ENCODE measurements at regions not wholly inside any gene's neighbourhood (a gene's known extent, or its start where the extent isn't known, plus 50 kb on each side); places are given as distances from the start of the nearest gene placed in this dataset.

- Histone ChIP-seq H3K4ac (ENCODE audit: low read depth, low read length) (no peak overlapping the region), H2BK12ac (ENCODE audit: low read length) (no peak overlapping the region), H3K27ac (ENCODE audit: low read depth, low read length) (no peak overlapping the region), H2AFZ (ENCODE audit: insufficient read depth, low read length, poor library complexity) (no peak overlapping the region), H2BK120ac (ENCODE audit: insufficient read depth, low read length, poor library complexity) (no peak overlapping the region), H4K8ac (ENCODE audit: low read depth, low read length) (no peak overlapping the region), H3K79me2 (ENCODE audit: control insufficient read depth, insufficient read depth, low read length, poor library complexity) (no peaks in the 10 kb centered on the region), H4K91ac (ENCODE audit: low read depth, low read length) (no peak overlapping the region), H3K9ac (ENCODE audit: low read length) (no peak overlapping the region), H2BK5ac (ENCODE audit: low read depth, low read length, poor library complexity) (no peak overlapping the region), H3K9me3 (ENCODE audit: insufficient read depth, low read depth, low read length) (no peaks in the 10 kb centered on the region), H3K4me3 (ENCODE audit: low read depth, low read length) (no peak overlapping the region), H3K79me1 (ENCODE audit: low read length) (no peaks in the 10 kb centered on the region), H2AK5ac (ENCODE audit: low read length) (no peak overlapping the region), H3K36me3 (ENCODE audit: control insufficient read depth in 1 of 2, insufficient read depth in 2 of 2, low read length in 2 of 2) (no peaks in the 10 kb centered on the region), H3K4me2 (ENCODE audit: low read length) (no peak overlapping the region), H3K14ac (ENCODE audit: low read length) (no peak overlapping the region), H3K4me1 (ENCODE audit: control insufficient read depth in 1 of 2, insufficient read depth in 2 of 2, low read length in 2 of 2) (no peaks in the 10 kb centered on the region), H3K18ac (ENCODE audit: low read length) (no peak overlapping the region), H4K12ac (ENCODE audit: low read depth, low read length) (no peak overlapping the region), H3K23ac (ENCODE audit: low read length) (no peak overlapping the region), H3K27me3 (ENCODE audit: insufficient read depth, low read length) (no peaks in the 10 kb centered on the region)
- WGBS (ENCODE audit: extremely low coverage, insufficient coverage, insufficient read length): no CpG with 5 or more reads among the region's 2 CpGs
- DNase-seq: no peak
Observed at GRCh38 chr5:102659151-102659550, 96.0 kb upstream of the PAM start.

GRCh38 chr5:102660111-102660510, 95.0 kb upstream of the PAM start:
- Histone ChIP-seq H3K4me3 (ENCODE audit: low read depth, low read length) (no peak overlapping the region), H3K36me3 (ENCODE audit: control insufficient read depth in 1 of 2, insufficient read depth in 2 of 2, low read length in 2 of 2) (no peaks in the 10 kb centered on the region), H3K18ac (ENCODE audit: low read length) (no peak overlapping the region), H2AK5ac (ENCODE audit: low read length) (no peak overlapping the region), H2BK5ac (ENCODE audit: low read depth, low read length, poor library complexity) (no peak overlapping the region), H3K4me2 (ENCODE audit: low read length) (no peak overlapping the region), H3K23ac (ENCODE audit: low read length) (no peak overlapping the region), H4K91ac (ENCODE audit: low read depth, low read length) (no peak overlapping the region), H4K8ac (ENCODE audit: low read depth, low read length) (no peak overlapping the region), H3K4me1 (ENCODE audit: control insufficient read depth in 1 of 2, insufficient read depth in 2 of 2, low read length in 2 of 2) (no peaks in the 10 kb centered on the region), H2BK12ac (ENCODE audit: low read length) (no peak overlapping the region), H3K4ac (ENCODE audit: low read depth, low read length) (no peak overlapping the region), H2AFZ (ENCODE audit: insufficient read depth, low read length, poor library complexity) (no peak overlapping the region), H2BK120ac (ENCODE audit: insufficient read depth, low read length, poor library complexity) (no peak overlapping the region), H3K9ac (ENCODE audit: low read length) (no peak overlapping the region), H3K27me3 (ENCODE audit: insufficient read depth, low read length) (no peaks in the 10 kb centered on the region), H3K9me3 (ENCODE audit: insufficient read depth, low read depth, low read length) (no peaks in the 10 kb centered on the region), H3K79me1 (ENCODE audit: low read length) (no peaks in the 10 kb centered on the region), H4K12ac (ENCODE audit: low read depth, low read length) (no peak overlapping the region), H3K79me2 (ENCODE audit: control insufficient read depth, insufficient read depth, low read length, poor library complexity) (no peaks in the 10 kb centered on the region), H3K14ac (ENCODE audit: low read length) (no peak overlapping the region), H3K27ac (ENCODE audit: low read depth, low read length) (no peak overlapping the region)
- no peak for DNase-seq
- WGBS (ENCODE audit: extremely low coverage, insufficient coverage, insufficient read length): no CpG with 5 or more reads among the region's 2 CpGs

- Histone ChIP-seq H3K79me2 (ENCODE audit: control insufficient read depth, insufficient read depth, low read length, poor library complexity) (no peaks in the 10 kb centered on the region), H2AK5ac (ENCODE audit: low read length) (no peak overlapping the region), H3K14ac (ENCODE audit: low read length) (no peak overlapping the region), H3K79me1 (ENCODE audit: low read length) (no peaks in the 10 kb centered on the region), H3K27me3 (ENCODE audit: insufficient read depth, low read length) (no peaks in the 10 kb centered on the region), H2AFZ (ENCODE audit: insufficient read depth, low read length, poor library complexity) (no peak overlapping the region), H3K4me1 (ENCODE audit: control insufficient read depth in 1 of 2, insufficient read depth in 2 of 2, low read length in 2 of 2) (peaks cover 0 to 2% of the 10 kb centered on the region in 2 experiments), H3K36me3 (ENCODE audit: control insufficient read depth in 1 of 2, insufficient read depth in 2 of 2, low read length in 2 of 2) (no peaks in the 10 kb centered on the region), H4K91ac (ENCODE audit: low read depth, low read length) (no peak overlapping the region), H3K23ac (ENCODE audit: low read length) (no peak overlapping the region), H3K4me3 (ENCODE audit: low read depth, low read length) (no peak overlapping the region), H3K18ac (ENCODE audit: low read length) (no peak overlapping the region), H2BK5ac (ENCODE audit: low read depth, low read length, poor library complexity) (no peak overlapping the region), H4K12ac (ENCODE audit: low read depth, low read length) (no peak overlapping the region), H3K9ac (ENCODE audit: low read length) (no peak overlapping the region), H3K4me2 (ENCODE audit: low read length) (no peak overlapping the region), H3K27ac (ENCODE audit: low read depth, low read length) (no peak overlapping the region), H2BK12ac (ENCODE audit: low read length) (no peak overlapping the region), H2BK120ac (ENCODE audit: insufficient read depth, low read length, poor library complexity) (no peak overlapping the region), H3K4ac (ENCODE audit: low read depth, low read length) (no peak overlapping the region), H3K9me3 (ENCODE audit: insufficient read depth, low read depth, low read length) (no peaks in the 10 kb centered on the region), H4K8ac (ENCODE audit: low read depth, low read length) (no peak overlapping the region)
- peak in 1 of 2 donors; percentile 25 for DNase-seq
- WGBS (ENCODE audit: extremely low coverage, insufficient coverage, insufficient read length): no CpG with 5 or more reads among the region's 1 CpG
Observed at GRCh38 chr5:102663749-102664530, 91.2 kb upstream of the PAM start.

DNA sequence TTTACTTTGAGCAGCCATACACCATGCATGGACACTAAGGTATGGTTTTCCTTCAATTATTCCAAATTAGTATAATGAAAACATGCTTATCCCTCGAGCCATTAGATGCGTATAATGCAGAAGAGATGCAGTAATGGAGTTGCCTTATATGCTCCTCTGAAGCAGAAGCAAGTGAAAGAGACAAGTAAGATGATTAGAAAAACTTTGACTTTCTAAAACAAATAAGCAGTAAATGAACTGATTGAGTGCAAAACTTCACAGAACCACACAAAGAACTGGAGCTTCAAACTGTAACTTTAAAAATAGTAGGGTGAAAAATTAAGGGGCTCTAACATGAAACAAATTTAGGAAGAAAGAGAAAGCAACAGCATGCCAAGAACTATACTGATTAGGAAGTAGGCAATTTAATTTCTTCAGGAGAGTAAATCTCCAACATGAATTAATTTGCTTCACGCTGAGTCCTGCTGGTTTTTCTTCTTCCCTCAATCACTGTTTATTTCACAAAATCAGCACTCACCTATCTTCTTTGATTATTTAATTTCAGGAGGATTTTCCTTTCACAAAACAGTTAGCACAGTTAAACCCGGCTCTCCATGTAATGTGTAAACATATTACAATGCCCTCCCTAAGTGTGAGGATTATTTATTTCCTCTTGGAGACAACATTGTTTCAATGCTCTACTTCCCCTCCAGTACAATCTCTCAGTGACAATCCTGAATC, 90.3 kb upstream of the PAM start:
- Histone ChIP-seq H3K9me3 (ENCODE audit: insufficient read depth, low read depth, low read length) (no peaks in the 10 kb centered on the region), H3K79me2 (ENCODE audit: control insufficient read depth, insufficient read depth, low read length, poor library complexity) (no peaks in the 10 kb centered on the region), H3K27ac (ENCODE audit: low read depth, low read length) (no peak overlapping the region), H4K91ac (ENCODE audit: low read depth, low read length) (no peak overlapping the region), H4K12ac (ENCODE audit: low read depth, low read length) (no peak overlapping the region), H3K4me2 (ENCODE audit: low read length) (no peak overlapping the region), H2BK120ac (ENCODE audit: insufficient read depth, low read length, poor library complexity) (no peak overlapping the region), H4K8ac (ENCODE audit: low read depth, low read length) (no peak overlapping the region), H3K23ac (ENCODE audit: low read length) (no peak overlapping the region), H3K4me1 (ENCODE audit: control insufficient read depth in 1 of 2, insufficient read depth in 2 of 2, low read length in 2 of 2) (peaks cover 0 to 2% of the 10 kb centered on the region in 2 experiments), H2AFZ (ENCODE audit: insufficient read depth, low read length, poor library complexity) (no peak overlapping the region), H3K18ac (ENCODE audit: low read length) (no peak overlapping the region), H2BK12ac (ENCODE audit: low read length) (no peak overlapping the region), H3K9ac (ENCODE audit: low read length) (no peak overlapping the region), H3K27me3 (ENCODE audit: insufficient read depth, low read length) (no peaks in the 10 kb centered on the region), H3K14ac (ENCODE audit: low read length) (no peak overlapping the region), H3K4me3 (ENCODE audit: low read depth, low read length) (no peak overlapping the region), H3K4ac (ENCODE audit: low read depth, low read length) (no peak overlapping the region), H3K79me1 (ENCODE audit: low read length) (no peaks in the 10 kb centered on the region), H3K36me3 (ENCODE audit: control insufficient read depth in 1 of 2, insufficient read depth in 2 of 2, low read length in 2 of 2) (no peaks in the 10 kb centered on the region), H2BK5ac (ENCODE audit: low read depth, low read length, poor library complexity) (no peak overlapping the region), H2AK5ac (ENCODE audit: low read length) (no peak overlapping the region)
- WGBS (ENCODE audit: extremely low coverage, insufficient coverage, insufficient read length): no CpG with 5 or more reads among the region's 4 CpGs
- no peak for DNase-seq

Measured in trophoblast cell (in vitro differentiated cells and primary cell).